ENCODE measurements at regions not wholly inside any gene's neighbourhood (a gene's known extent, or its start where the extent isn't known, plus 50 kb on each side); places are given as distances from the start of the nearest gene placed in this dataset.
A peak's percentile ranks its signal among the peaks of the same experiment; 100 is the strongest.
"Not testable (repeated sequence)": the region's sequence is repeated elsewhere in the genome, so short reads cannot be mapped to it uniquely, and the experiment has no call there.

GRCh38 chr4:97270051-97270450, 873.2 kb downstream of the STPG2 start:
- DNase-seq: no peak

GRCh38 chr4:97279391-97279790, 863.9 kb downstream of the STPG2 start:
- DNase-seq: no peak

GRCh38 chr4:97300561-97300960, 842.7 kb downstream of the STPG2 start:
- no peak for DNase-seq

GRCh38 chr4:97305351-97305750, 837.9 kb downstream of the STPG2 start:
- DNase-seq: no peak

GRCh38 chr4:97309121-97309520, 834.2 kb downstream of the STPG2 start:
- no peak for DNase-seq

- no peak for DNase-seq
Measured at GRCh38 chr4:97317201-97317600, 826.1 kb downstream of the STPG2 start.

- no peak for DNase-seq
Measured at GRCh38 chr4:97317671-97318070, 825.6 kb downstream of the STPG2 start.

- not testable (repeated sequence) for DNase-seq
Measured at GRCh38 chr4:97325751-97326150, 817.5 kb downstream of the STPG2 start.

GRCh38 chr4:97330917-97331316, 812.4 kb downstream of the STPG2 start:
- no peak for DNase-seq

GRCh38 chr4:97334348-97334747, 808.9 kb downstream of the STPG2 start:
- no peak for DNase-seq

GRCh38 chr4:97349468-97350186, 793.6 kb downstream of the STPG2 start:
- DNase-seq: no peak

- no peak for DNase-seq
Measured at GRCh38 chr4:97353876-97354275, 789.4 kb downstream of the STPG2 start.

- DNase-seq: no peak
Measured at GRCh38 chr4:97359826-97360225, 783.5 kb downstream of the STPG2 start.

GRCh38 chr4:97360733-97361132, 782.5 kb downstream of the STPG2 start:
- DNase-seq: no peak

- peak; percentile 5 for DNase-seq
Measured at GRCh38 chr4:97367878-97368277, 775.4 kb downstream of the STPG2 start.

- DNase-seq: no peak
Measured at GRCh38 chr4:97370568-97370967, 772.7 kb downstream of the STPG2 start.

GRCh38 chr4:97374526-97374925, 768.8 kb downstream of the STPG2 start:
- DNase-seq: no peak

- no peak for DNase-seq
Measured at GRCh38 chr4:97386969-97387368, 756.3 kb downstream of the STPG2 start.

GRCh38 chr4:97394653-97395052, 748.6 kb downstream of the STPG2 start:
- no peak for DNase-seq

GRCh38 chr4:97396097-97396496, 747.2 kb downstream of the STPG2 start:
- no peak for DNase-seq

- DNase-seq: no peak
Measured at GRCh38 chr4:97396605-97397004, 746.7 kb downstream of the STPG2 start.

- no peak for DNase-seq
Measured at GRCh38 chr4:97404876-97405523, 738.3 kb downstream of the STPG2 start.

- DNase-seq: no peak
Measured at GRCh38 chr4:97411356-97411755, 731.9 kb downstream of the STPG2 start.

- no peak for DNase-seq
Measured at GRCh38 chr4:97412331-97412730, 730.9 kb downstream of the STPG2 start.

GRCh38 chr4:97414161-97414560, 729.1 kb downstream of the STPG2 start:
- DNase-seq: no peak
